ENCODE measurements at regions not wholly inside any gene's neighbourhood (a gene's known extent, or its start where the extent isn't known, plus 50 kb on each side); places are given as distances from the start of the nearest gene placed in this dataset.

- Histone ChIP-seq H3K36me3 (no peaks in the 10 kb centered on the region), H3K27me3 (no peaks in the 10 kb centered on the region), H3K4me1 (peaks cover 0 to 6% (median 0%) of the 10 kb centered on the region in 3 donors), H3K27ac (no peak overlapping the region), H3K4me3 (no peak overlapping the region), H3K9me3 (no peaks in the 10 kb centered on the region)
- intact Hi-C loops (cut with DNase I): loop anchor here in 1 of 3 donors (10.0 kb wide), 1 partner anchor 1552 kb away; no protein-coding TSS in a partner anchor
- DNase-seq: no peak
- no peak for TF ChIP-seq CTCF (IDR thresholded peaks at IDR 0.05)
- no peak for FAIRE-seq
- WGBS, 2 donors: 83 to 84% methylated on average over 1 of the region's 1 CpG
- ATAC-seq: no peak
Observed at GRCh38 chr1:222457084-222457483, 90.8 kb downstream of the HHIPL2 start.

- DNase-seq: peak; percentile 59 to 88 (median 78)
- TF ChIP-seq CTCF (IDR thresholded peaks at IDR 0.05): peak; percentile 73 to 91 (median 86)
- ATAC-seq: peak; percentile 88 to 99 (median 98)
- Histone ChIP-seq H3K9me3 (no peaks in the 10 kb centered on the region), H3K27ac (no peak overlapping the region), H3K27me3 (no peaks in the 10 kb centered on the region), H3K4me3 (peak overlapping the region in 1 of 4 donors; percentile 10), H3K4me1 (peaks cover 0 to 6% (median 0%) of the 10 kb centered on the region in 3 donors), H3K36me3 (no peaks in the 10 kb centered on the region)
- FAIRE-seq: peak; percentile 59
- intact Hi-C loops (cut with DNase I): loop anchor here in 1 of 3 donors (10.0 kb wide), 1 partner anchor 1551 kb away; no protein-coding TSS in a partner anchor
- 5 to 6% methylated on average over 16 of the region's 16 CpGs for WGBS, 2 donors
Observed at GRCh38 chr1:222455188-222455879, 92.6 kb downstream of the HHIPL2 start.

- Histone ChIP-seq H3K27me3 (no peaks in the 10 kb centered on the region), H3K27ac (no peak overlapping the region), H3K36me3 (no peaks in the 10 kb centered on the region), H3K4me1 (peaks cover 0 to 6% (median 0%) of the 10 kb centered on the region in 3 donors), H3K9me3 (no peaks in the 10 kb centered on the region), H3K4me3 (peak overlapping the region in 1 of 4 donors; percentile 10)
- peak; percentile 28 to 46 (median 42) for ATAC-seq
- no peak for DNase-seq
- intact Hi-C loops (cut with DNase I): loop anchor here in 1 of 3 donors (10.0 kb wide), 1 partner anchor 1550 kb away; no protein-coding TSS in a partner anchor
- 39 to 45% methylated on average over 13 of the region's 13 CpGs for WGBS, 2 donors
- TF ChIP-seq CTCF (IDR thresholded peaks at IDR 0.05): no peak
- no peak for FAIRE-seq
Observed at GRCh38 chr1:222454782-222455181, 93.1 kb downstream of the HHIPL2 start.

- DNase-seq: no peak
- Histone ChIP-seq H3K27me3 (no peaks in the 10 kb centered on the region), H3K4me3 (no peak overlapping the region), H3K9me3 (no peaks in the 10 kb centered on the region), H3K36me3 (no peaks in the 10 kb centered on the region), H3K27ac (no peak overlapping the region), H3K4me1 (peaks cover 0 to 6% (median 0%) of the 10 kb centered on the region in 3 donors)
- no peak for TF ChIP-seq CTCF (IDR thresholded peaks at IDR 0.05)
- FAIRE-seq: no peak
- no peak for ATAC-seq
- 78 to 84% methylated on average over 5 of the region's 5 CpGs for WGBS, 2 donors
- intact Hi-C loops (cut with DNase I): loop anchor here in 1 of 3 donors (10.0 kb wide), 1 partner anchor 1549 kb away; no protein-coding TSS in a partner anchor
Observed at GRCh38 chr1:222454186-222454585, 93.7 kb downstream of the HHIPL2 start.

- DNase-seq (no peak), FAIRE-seq (no peak), ATAC-seq (no peak)
- Histone ChIP-seq H3K27ac (no peak overlapping the region), H3K27me3 (no peaks in the 10 kb centered on the region), H3K36me3 (no peaks in the 10 kb centered on the region), H3K4me3 (no peak overlapping the region), H3K9me3 (no peaks in the 10 kb centered on the region), H3K4me1 (peaks cover 0 to 6% (median 0%) of the 10 kb centered on the region in 3 donors)
- intact Hi-C loops (cut with DNase I): loop anchor here in 1 of 3 donors (10.0 kb wide), 1 partner anchor 1547 kb away; no protein-coding TSS in a partner anchor
- no peak for TF ChIP-seq CTCF (IDR thresholded peaks at IDR 0.05)
- WGBS, 2 donors: 73 to 89% methylated on average over 3 of the region's 3 CpGs
Observed at GRCh38 chr1:222452031-222452430, 95.9 kb downstream of the HHIPL2 start.
